ENCODE measurements at regions not wholly inside any gene's neighbourhood (a gene's known extent, or its start where the extent isn't known, plus 50 kb on each side); places are given as distances from the start of the nearest gene placed in this dataset.
"Not testable (repeated sequence)": the region's sequence is repeated elsewhere in the genome, so short reads cannot be mapped to it uniquely, and the experiment has no call there.

DNA sequence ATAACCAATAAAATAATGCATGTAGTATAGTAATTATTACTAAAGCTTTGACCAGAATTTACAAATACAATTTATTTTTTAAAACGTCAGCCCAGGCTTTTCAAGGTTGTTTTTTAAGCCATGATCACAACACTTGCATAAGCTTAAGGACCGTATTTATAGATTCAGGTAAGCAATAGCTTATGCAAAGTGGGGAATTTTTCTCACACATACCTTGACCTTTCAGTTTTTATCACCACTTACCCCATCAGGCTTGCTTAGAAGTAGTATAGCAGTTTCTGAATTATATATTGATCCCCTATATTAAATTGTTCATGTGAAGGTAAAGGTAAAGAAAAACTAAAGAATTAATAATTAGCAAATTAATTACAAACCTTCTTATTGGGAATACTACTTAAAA is 232.3 kb upstream of the FKBP1C start:
- H3K27me3 ChIP-seq (ENCODE audit: insufficient read depth, low read length) = no peaks in the 10 kb centered on the region
- no peak overlapping the region for H3K18ac ChIP-seq (ENCODE audit: low read length)
- H4K8ac ChIP-seq (ENCODE audit: low read depth, low read length) = no peak overlapping the region
- H3K27ac ChIP-seq (ENCODE audit: low read depth, low read length) = no peak overlapping the region
- no peak overlapping the region for H2BK120ac ChIP-seq (ENCODE audit: insufficient read depth, low read length, poor library complexity)
- H3K9ac ChIP-seq (ENCODE audit: low read length) = no peak overlapping the region
- DNase-seq = no peak
- H3K14ac ChIP-seq (ENCODE audit: low read length) = no peak overlapping the region
- H3K4ac ChIP-seq (ENCODE audit: low read depth, low read length) = no peak overlapping the region
- H3K4me2 ChIP-seq (ENCODE audit: low read length) = no peak overlapping the region
- no peak overlapping the region for H3K23ac ChIP-seq (ENCODE audit: low read length)
- no peak overlapping the region for H2BK5ac ChIP-seq (ENCODE audit: low read depth, low read length, poor library complexity)
- no CpG with 5 or more reads among the region's 2 CpGs for WGBS (ENCODE audit: extremely low coverage, insufficient coverage, insufficient read length)
- H4K12ac ChIP-seq (ENCODE audit: low read depth, low read length) = no peak overlapping the region
- H3K9me3 ChIP-seq (ENCODE audit: insufficient read depth, low read depth, low read length) = no peaks in the 10 kb centered on the region
- no peak overlapping the region for H4K91ac ChIP-seq (ENCODE audit: low read depth, low read length)
- H3K4me1 ChIP-seq (ENCODE audit: control insufficient read depth in 1 of 2, insufficient read depth in 2 of 2, low read length in 2 of 2) = no peaks in the 10 kb centered on the region
- no peak overlapping the region for H2BK12ac ChIP-seq (ENCODE audit: low read length)
- no peak overlapping the region for H2AK5ac ChIP-seq (ENCODE audit: low read length)
- H3K79me2 ChIP-seq (ENCODE audit: control insufficient read depth, insufficient read depth, low read length, poor library complexity) = no peaks in the 10 kb centered on the region
- H3K36me3 ChIP-seq (ENCODE audit: control insufficient read depth in 1 of 2, insufficient read depth in 2 of 2, low read length in 2 of 2) = no peaks in the 10 kb centered on the region
- H3K4me3 ChIP-seq (ENCODE audit: low read depth, low read length) = no peak overlapping the region
- no peak overlapping the region for H2AFZ ChIP-seq (ENCODE audit: insufficient read depth, low read length, poor library complexity)
- H3K79me1 ChIP-seq (ENCODE audit: low read length) = no peaks in the 10 kb centered on the region

DNA sequence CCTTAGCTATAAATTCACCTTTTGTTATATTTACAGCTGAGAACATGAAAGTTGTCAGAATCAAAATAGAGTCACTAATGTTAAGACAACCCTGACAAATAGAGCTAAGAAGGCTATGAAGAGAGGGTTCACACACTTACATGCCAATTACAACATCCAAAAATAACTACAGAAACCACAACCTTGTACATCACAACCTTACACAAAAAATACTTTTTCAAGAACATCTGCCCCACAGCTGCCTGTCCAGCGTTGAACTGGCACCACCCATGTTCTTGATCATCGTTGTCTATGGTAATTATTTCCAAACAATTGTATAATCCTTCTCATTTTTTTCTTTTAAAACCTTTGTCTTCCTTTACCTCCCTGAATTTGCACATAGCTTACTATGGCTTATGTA is 231.2 kb upstream of the FKBP1C start:
- no peak overlapping the region for H4K12ac ChIP-seq (ENCODE audit: low read depth, low read length)
- H3K4me1 ChIP-seq (ENCODE audit: control insufficient read depth in 1 of 2, insufficient read depth in 2 of 2, low read length in 2 of 2) = no peaks in the 10 kb centered on the region
- no peak overlapping the region for H3K4me3 ChIP-seq (ENCODE audit: low read depth, low read length)
- no peaks in the 10 kb centered on the region for H3K9me3 ChIP-seq (ENCODE audit: insufficient read depth, low read depth, low read length)
- no peak overlapping the region for H3K9ac ChIP-seq (ENCODE audit: low read length)
- H2BK5ac ChIP-seq (ENCODE audit: low read depth, low read length, poor library complexity) = no peak overlapping the region
- H3K36me3 ChIP-seq (ENCODE audit: control insufficient read depth in 1 of 2, insufficient read depth in 2 of 2, low read length in 2 of 2) = no peaks in the 10 kb centered on the region
- H2AFZ ChIP-seq (ENCODE audit: insufficient read depth, low read length, poor library complexity) = no peak overlapping the region
- no peaks in the 10 kb centered on the region for H3K27me3 ChIP-seq (ENCODE audit: insufficient read depth, low read length)
- H2AK5ac ChIP-seq (ENCODE audit: low read length) = no peak overlapping the region
- no peaks in the 10 kb centered on the region for H3K79me1 ChIP-seq (ENCODE audit: low read length)
- no peak overlapping the region for H3K23ac ChIP-seq (ENCODE audit: low read length)
- no peak overlapping the region for H2BK12ac ChIP-seq (ENCODE audit: low read length)
- no peak overlapping the region for H3K4me2 ChIP-seq (ENCODE audit: low read length)
- no peaks in the 10 kb centered on the region for H3K79me2 ChIP-seq (ENCODE audit: control insufficient read depth, insufficient read depth, low read length, poor library complexity)
- H2BK120ac ChIP-seq (ENCODE audit: insufficient read depth, low read length, poor library complexity) = no peak overlapping the region
- H3K14ac ChIP-seq (ENCODE audit: low read length) = no peak overlapping the region
- no peak overlapping the region for H3K4ac ChIP-seq (ENCODE audit: low read depth, low read length)
- H4K91ac ChIP-seq (ENCODE audit: low read depth, low read length) = no peak overlapping the region
- H3K18ac ChIP-seq (ENCODE audit: low read length) = no peak overlapping the region
- no CpG with 5 or more reads among the region's 2 CpGs for WGBS (ENCODE audit: extremely low coverage, insufficient coverage, insufficient read length)
- DNase-seq = no peak
- no peak overlapping the region for H3K27ac ChIP-seq (ENCODE audit: low read depth, low read length)
- no peak overlapping the region for H4K8ac ChIP-seq (ENCODE audit: low read depth, low read length)

DNA sequence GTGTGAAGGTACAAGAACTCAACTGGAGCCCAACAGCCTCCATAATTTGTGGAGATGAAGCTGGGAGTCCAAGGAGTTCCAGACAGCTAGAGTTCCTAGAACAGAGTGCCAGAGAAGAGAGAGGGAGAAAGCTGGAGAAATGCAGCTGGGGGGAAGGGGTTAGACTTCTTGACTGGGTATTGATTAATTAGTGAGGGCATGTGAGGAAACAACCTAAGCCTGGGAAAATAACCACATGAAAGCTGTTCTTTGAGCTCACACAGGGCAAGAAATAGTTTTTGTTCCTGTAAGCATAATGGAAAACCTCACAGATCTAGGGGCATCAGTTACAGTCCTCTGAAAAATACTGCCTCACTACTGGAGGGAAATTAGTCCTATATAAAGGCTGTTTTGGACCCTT is 230.5 kb upstream of the FKBP1C start:
- no peak overlapping the region for H4K12ac ChIP-seq (ENCODE audit: low read depth, low read length)
- no peak overlapping the region for H2BK5ac ChIP-seq (ENCODE audit: low read depth, low read length, poor library complexity)
- H3K79me2 ChIP-seq (ENCODE audit: control insufficient read depth, insufficient read depth, low read length, poor library complexity) = no peaks in the 10 kb centered on the region
- DNase-seq = no peak
- no peak overlapping the region for H3K4me3 ChIP-seq (ENCODE audit: low read depth, low read length)
- no peak overlapping the region for H4K8ac ChIP-seq (ENCODE audit: low read depth, low read length)
- no peak overlapping the region for H3K9ac ChIP-seq (ENCODE audit: low read length)
- H3K27me3 ChIP-seq (ENCODE audit: insufficient read depth, low read length) = no peaks in the 10 kb centered on the region
- H3K23ac ChIP-seq (ENCODE audit: low read length) = no peak overlapping the region
- H3K4ac ChIP-seq (ENCODE audit: low read depth, low read length) = no peak overlapping the region
- no peak overlapping the region for H3K18ac ChIP-seq (ENCODE audit: low read length)
- H2AFZ ChIP-seq (ENCODE audit: insufficient read depth, low read length, poor library complexity) = no peak overlapping the region
- H4K91ac ChIP-seq (ENCODE audit: low read depth, low read length) = no peak overlapping the region
- no peak overlapping the region for H2BK120ac ChIP-seq (ENCODE audit: insufficient read depth, low read length, poor library complexity)
- no peaks in the 10 kb centered on the region for H3K79me1 ChIP-seq (ENCODE audit: low read length)
- no peak overlapping the region for H3K4me2 ChIP-seq (ENCODE audit: low read length)
- no peak overlapping the region for H2AK5ac ChIP-seq (ENCODE audit: low read length)
- H3K9me3 ChIP-seq (ENCODE audit: insufficient read depth, low read depth, low read length) = no peaks in the 10 kb centered on the region
- no peaks in the 10 kb centered on the region for H3K4me1 ChIP-seq (ENCODE audit: control insufficient read depth in 1 of 2, insufficient read depth in 2 of 2, low read length in 2 of 2)
- no peak overlapping the region for H3K27ac ChIP-seq (ENCODE audit: low read depth, low read length)
- H3K14ac ChIP-seq (ENCODE audit: low read length) = no peak overlapping the region
- H2BK12ac ChIP-seq (ENCODE audit: low read length) = no peak overlapping the region
- H3K36me3 ChIP-seq (ENCODE audit: control insufficient read depth in 1 of 2, insufficient read depth in 2 of 2, low read length in 2 of 2) = no peaks in the 10 kb centered on the region

DNA sequence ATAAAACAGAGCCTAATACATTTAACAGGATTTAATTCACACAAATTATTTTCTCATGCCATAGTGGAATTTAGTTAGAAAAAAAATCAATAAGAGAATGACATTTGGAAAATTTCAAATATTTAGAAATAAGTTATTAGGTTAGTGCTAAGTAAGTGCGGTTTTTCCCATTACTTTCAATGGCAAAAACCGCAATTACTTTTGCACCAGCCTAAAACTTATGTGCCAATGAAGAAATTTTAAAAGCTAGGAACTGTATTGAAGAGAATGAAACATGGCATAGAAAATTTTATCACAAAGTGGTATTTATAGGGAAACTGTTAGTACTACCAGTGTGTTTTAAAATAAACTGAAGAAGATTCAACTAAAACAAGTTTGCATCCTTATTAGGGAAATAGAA is 228.3 kb upstream of the FKBP1C start:
- Histone ChIP-seq H3K4me1 (ENCODE audit: control insufficient read depth in 1 of 2, insufficient read depth in 2 of 2, low read length in 2 of 2) (no peaks in the 10 kb centered on the region), H3K27me3 (ENCODE audit: insufficient read depth, low read length) (no peaks in the 10 kb centered on the region), H3K4me3 (ENCODE audit: low read depth, low read length) (no peak overlapping the region), H2BK12ac (ENCODE audit: low read length) (no peak overlapping the region), H3K36me3 (ENCODE audit: control insufficient read depth in 1 of 2, insufficient read depth in 2 of 2, low read length in 2 of 2) (no peaks in the 10 kb centered on the region), H4K8ac (ENCODE audit: low read depth, low read length) (no peak overlapping the region), H3K27ac (ENCODE audit: low read depth, low read length) (no peak overlapping the region), H3K79me1 (ENCODE audit: low read length) (no peaks in the 10 kb centered on the region), H4K12ac (ENCODE audit: low read depth, low read length) (no peak overlapping the region), H3K4me2 (ENCODE audit: low read length) (no peak overlapping the region), H2AFZ (ENCODE audit: insufficient read depth, low read length, poor library complexity) (no peak overlapping the region), H2BK120ac (ENCODE audit: insufficient read depth, low read length, poor library complexity) (no peak overlapping the region), H4K91ac (ENCODE audit: low read depth, low read length) (no peak overlapping the region), H3K79me2 (ENCODE audit: control insufficient read depth, insufficient read depth, low read length, poor library complexity) (no peaks in the 10 kb centered on the region), H3K18ac (ENCODE audit: low read length) (no peak overlapping the region), H2BK5ac (ENCODE audit: low read depth, low read length, poor library complexity) (no peak overlapping the region), H3K14ac (ENCODE audit: low read length) (no peak overlapping the region), H3K9ac (ENCODE audit: low read length) (no peak overlapping the region), H3K23ac (ENCODE audit: low read length) (no peak overlapping the region), H3K9me3 (ENCODE audit: insufficient read depth, low read depth, low read length) (no peaks in the 10 kb centered on the region), H3K4ac (ENCODE audit: low read depth, low read length) (no peak overlapping the region), H2AK5ac (ENCODE audit: low read length) (no peak overlapping the region)
- DNase-seq = no peak
- no CpG with 5 or more reads among the region's 2 CpGs for WGBS (ENCODE audit: extremely low coverage, insufficient coverage, insufficient read length)

DNA sequence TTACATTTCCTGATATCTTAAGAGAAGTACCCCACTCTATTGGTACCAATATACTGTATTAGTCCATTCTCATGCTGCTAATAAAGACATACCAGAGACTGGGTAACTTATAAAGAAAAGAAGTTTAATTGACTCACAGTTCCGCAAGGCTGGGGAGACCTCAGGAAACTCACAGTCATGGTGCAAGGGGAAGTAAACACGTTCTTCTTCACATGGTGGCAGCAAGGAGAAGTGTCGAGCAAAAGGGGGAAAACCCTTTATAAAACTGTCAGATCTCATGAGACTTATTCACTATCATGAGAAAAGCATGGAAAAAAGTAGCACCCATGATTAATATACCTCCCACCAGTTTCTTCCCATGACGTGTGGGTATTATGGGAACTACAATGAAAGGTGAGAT is 219.6 kb upstream of the FKBP1C start:
- H3K23ac ChIP-seq (ENCODE audit: low read length); H3K4me3 ChIP-seq (ENCODE audit: low read depth, low read length); H3K79me2 ChIP-seq (ENCODE audit: control insufficient read depth, insufficient read depth, low read length, poor library complexity); H3K9ac ChIP-seq (ENCODE audit: low read length); H2AFZ ChIP-seq (ENCODE audit: insufficient read depth, low read length, poor library complexity); H3K4me1 ChIP-seq (ENCODE audit: control insufficient read depth in 1 of 2, insufficient read depth in 2 of 2, low read length in 2 of 2); H4K91ac ChIP-seq (ENCODE audit: low read depth, low read length); H4K8ac ChIP-seq (ENCODE audit: low read depth, low read length); H3K79me1 ChIP-seq (ENCODE audit: low read length); H3K4ac ChIP-seq (ENCODE audit: low read depth, low read length); H2BK120ac ChIP-seq (ENCODE audit: insufficient read depth, low read length, poor library complexity); H3K18ac ChIP-seq (ENCODE audit: low read length); H3K9me3 ChIP-seq (ENCODE audit: insufficient read depth, low read depth, low read length); H2BK12ac ChIP-seq (ENCODE audit: low read length); H2AK5ac ChIP-seq (ENCODE audit: low read length); H3K27ac ChIP-seq (ENCODE audit: low read depth, low read length); H3K14ac ChIP-seq (ENCODE audit: low read length); H3K4me2 ChIP-seq (ENCODE audit: low read length); H2BK5ac ChIP-seq (ENCODE audit: low read depth, low read length, poor library complexity); H3K27me3 ChIP-seq (ENCODE audit: insufficient read depth, low read length); H4K12ac ChIP-seq (ENCODE audit: low read depth, low read length); H3K36me3 ChIP-seq (ENCODE audit: control insufficient read depth in 1 of 2, insufficient read depth in 2 of 2, low read length in 2 of 2); DNase-seq: not testable (repeated sequence)
- no CpG with 5 or more reads among the region's 4 CpGs for WGBS (ENCODE audit: extremely low coverage, insufficient coverage, insufficient read length)

Measured in trophoblast cell (in vitro differentiated cells and primary cell).